ENCODE measurements at regions not wholly inside any gene's neighbourhood (a gene's known extent, or its start where the extent isn't known, plus 50 kb on each side); places are given as distances from the start of the nearest gene placed in this dataset.

- TF ChIP-seq POLR2A (IDR thresholded peaks at IDR 0.05) (no peak), CTCF (IDR thresholded peaks at IDR 0.05) (no peak)
Measured at GRCh38 chr9:99377790-99378775, 156.0 kb downstream of the SEC61B start.
